H9 (cell line): ENCODE measurements at regions not wholly inside any gene's neighbourhood (a gene's known extent, or its start where the extent isn't known, plus 50 kb on each side); places are given as distances from the start of the nearest gene placed in this dataset.

Source experiments
- DNase-seq: peaks from one replicate; pipeline ENCODE4 v3.0.0-alpha.2; 2017
- H2AFZ ChIP-seq: one replicate; pipeline ENCODE4 v1.6.1; 2013; ENCODE audit warnings: mild to moderate bottlenecking, low read length, control low read depth, moderate library complexity
- H2AK5ac ChIP-seq: 2 replicates; pipeline ENCODE4 v1.6.1; 2013; ENCODE audit warnings: low read length, control low read depth, mixed read lengths; ENCODE audit not compliant: insufficient read length
- H2BK120ac ChIP-seq: one replicate; pipeline ENCODE4 v1.6.1; 2013; ENCODE audit warnings: low read depth, mild to moderate bottlenecking, low read length, control low read depth, inconsistent platforms; ENCODE audit not compliant: poor library complexity, severe bottlenecking
- H2BK12ac ChIP-seq: 2 replicates; pipeline ENCODE4 v1.6.1; 2013; ENCODE audit warnings: low read length, control low read depth, mixed read lengths, low read depth; ENCODE audit not compliant: insufficient read length
- H2BK15ac ChIP-seq: 2 replicates; pipeline ENCODE4 v1.6.1; 2013; ENCODE audit warnings: low read depth, low read length, control low read depth
- H2BK20ac ChIP-seq: one replicate; pipeline ENCODE4 v1.6.1; 2013; ENCODE audit warnings: low read depth, mild to moderate bottlenecking, low read length, control low read depth, inconsistent platforms; ENCODE audit not compliant: poor library complexity, severe bottlenecking
- H2BK5ac ChIP-seq: 2 replicates; pipeline ENCODE4 v1.6.1; 2013; ENCODE audit warnings: low read length, control low read depth, mixed read lengths; ENCODE audit not compliant: insufficient read length
- H3K14ac ChIP-seq: 2 replicates; pipeline ENCODE4 v1.6.1; 2013; ENCODE audit warnings: low read length, control low read depth; ENCODE audit not compliant: insufficient read depth
- H3K18ac ChIP-seq: 2 replicates; pipeline ENCODE4 v1.6.1; 2013; ENCODE audit warnings: low read depth, mild to moderate bottlenecking, mixed read lengths, low read length, control low read depth; ENCODE audit not compliant: insufficient read length
- H3K23ac ChIP-seq: 2 replicates; pipeline ENCODE4 v1.6.1; 2013; ENCODE audit warnings: low read length, control low read depth, mixed read lengths, low read depth; ENCODE audit not compliant: insufficient read length
- H3K23me2 ChIP-seq: 2 replicates; pipeline ENCODE4 v1.6.1; 2013; ENCODE audit warnings: low read depth, mild to moderate bottlenecking, mixed read lengths, low read length, control low read depth; ENCODE audit not compliant: insufficient read length, poor library complexity, severe bottlenecking
- H3K27ac ChIP-seq: 2 replicates; pipeline ENCODE4 v1.5.1; 2013; ENCODE audit warnings: low read length, control low read depth, mixed read lengths, low read depth; ENCODE audit not compliant: insufficient read length
- H3K27me3 ChIP-seq: 2 replicates; pipeline ENCODE4 v1.6.1; 2013; ENCODE audit warnings: low read length, control low read depth, inconsistent platforms; ENCODE audit not compliant: insufficient read depth
- H3K4ac ChIP-seq: 2 replicates; pipeline ENCODE4 v1.6.1; 2013; ENCODE audit warnings: low read depth, mild to moderate bottlenecking, control low read depth, inconsistent platforms, low read length, moderate library complexity
- H3K4me1 ChIP-seq: 2 replicates; pipeline ENCODE4 v1.6.1; 2013; ENCODE audit warnings: low read length, control low read depth, inconsistent platforms; ENCODE audit not compliant: insufficient read depth
- H3K4me2 ChIP-seq: 2 replicates; pipeline ENCODE4 v1.6.1; 2013; ENCODE audit warnings: low read length, control low read depth, mixed read lengths; ENCODE audit not compliant: insufficient read length, insufficient read depth
- H3K56ac ChIP-seq: 2 replicates; pipeline ENCODE4 v1.6.1; 2013; ENCODE audit warnings: low read depth, mild to moderate bottlenecking, mixed read lengths, low read length, control low read depth; ENCODE audit not compliant: insufficient read length
- H3K79me1 ChIP-seq: 2 replicates; pipeline ENCODE4 v1.6.1; 2013; ENCODE audit warnings: low read depth, mild to moderate bottlenecking, moderate library complexity, low read length, control low read depth, inconsistent platforms; ENCODE audit not compliant: insufficient read depth, poor library complexity, severe bottlenecking
- H3K79me2 ChIP-seq: 2 replicates; pipeline ENCODE4 v1.6.1; 2013; ENCODE audit warnings: low read length, control low read depth, inconsistent platforms; ENCODE audit not compliant: insufficient read depth
- H3K9ac ChIP-seq: 2 replicates; pipeline ENCODE4 v1.6.1; 2013; ENCODE audit warnings: low read length, control low read depth, mixed read lengths; ENCODE audit not compliant: insufficient read length; ENCODE audit errors: extremely low read depth
- H3K9me3 ChIP-seq: one replicate; pipeline ENCODE4 v1.6.1; 2013; ENCODE audit warnings: low read depth, low read length, inconsistent platforms; ENCODE audit not compliant: control insufficient read depth
- H3T11ph ChIP-seq: one replicate; pipeline ENCODE4 v1.6.1; 2013; ENCODE audit warnings: mild to moderate bottlenecking, low read length, control low read depth, inconsistent platforms
- H4K20me1 ChIP-seq: one replicate; pipeline ENCODE4 v1.6.1; 2013; ENCODE audit not compliant: control insufficient read depth, insufficient read length, insufficient read depth
- H4K5ac ChIP-seq: 2 replicates; pipeline ENCODE4 v1.6.1; 2013; ENCODE audit warnings: low read depth, mild to moderate bottlenecking, mixed read lengths, low read length, control low read depth; ENCODE audit not compliant: insufficient read length
- H4K8ac ChIP-seq: replicated peaks from 2 replicates; pipeline ENCODE4 v1.6.1; 2013; ENCODE audit warnings: low read length, control low read depth, mixed read lengths, low read depth; ENCODE audit not compliant: insufficient read length
- H4K91ac ChIP-seq: 2 replicates; pipeline ENCODE4 v1.6.1; 2013; ENCODE audit warnings: low read depth, mild to moderate bottlenecking, moderate library complexity, mixed read lengths, low read length, control low read depth; ENCODE audit not compliant: insufficient read length
- H3K27ac Mint-ChIP-seq, 3 experiments: 2 replicates in 2 of 3; 3 replicates in 1 of 3; pipeline ENCODE4 v1.8.0; 2020 to 2021; ENCODE audit warnings: mixed read lengths in 3 of 3, mild to moderate bottlenecking in 1 of 3, moderate library complexity in 1 of 3
- H3K27me3 Mint-ChIP-seq: 2 replicates; pipeline ENCODE4 v1.8.0; 2021; ENCODE audit warnings: low read depth, mild to moderate bottlenecking, moderate library complexity, mixed read lengths
- H3K36me3 Mint-ChIP-seq, 3 experiments: 2 replicates in 2 of 3; 3 replicates in 1 of 3; pipeline ENCODE4 v1.8.0; 2020 to 2021; ENCODE audit warnings: low read depth in 3 of 3, mixed read lengths in 3 of 3; ENCODE audit not compliant: insufficient read depth in 1 of 3
- H3K4me1 Mint-ChIP-seq, 2 experiments: 2 replicates each; pipeline ENCODE4 v1.8.0; 2020; ENCODE audit warnings: mixed read lengths in 2 of 2
- H3K4me3 Mint-ChIP-seq, 2 experiments: 2 replicates in 1 of 2; 3 replicates in 1 of 2; pipeline ENCODE4 v1.8.0; 2020 to 2021; ENCODE audit warnings: mild to moderate bottlenecking in 2 of 2, mixed read lengths in 2 of 2, moderate library complexity in 1 of 2
- H3K9me3 Mint-ChIP-seq, 2 experiments: 2 replicates in 1 of 2; 3 replicates in 1 of 2; pipeline ENCODE4 v1.8.0; 2020; ENCODE audit warnings: mild to moderate bottlenecking in 2 of 2, mixed read lengths in 2 of 2, moderate library complexity in 1 of 2
- CTCF ChIP-seq: fragments of 200-600 bp; sonication (generic); conservative IDR thresholded peaks from 3 replicates; pipeline ENCODE4 v1.8.0; 2021; ENCODE audit warnings: antibody characterized with exemption, mild to moderate bottlenecking
- WGBS: extraction: QIAGEN DNeasy Blood & Tissue Kit; methylation state at CpG from one replicate; pipeline ENCODE4 v1.1.7; 2013; ENCODE audit warnings: missing lambda C conversion rate, low lambda C conversion rate, mixed read lengths; ENCODE audit not compliant: insufficient read length; ENCODE audit errors: extremely low coverage; 5-methylcytosine and 5-hydroxymethylcytosine counted together

GRCh38 chr14:51321036-51321435 is 81.0 kb downstream of the TMX1 start:
- Histone ChIP-seq H2BK15ac (no peak overlapping the region), H3K14ac (no peak overlapping the region), H4K91ac (no peak overlapping the region), H2BK20ac (no peak overlapping the region), H3K4me2 (no peak overlapping the region), H2AFZ (no peak overlapping the region), H3K9me3 (no peaks in the 10 kb centered on the region), H3T11ph (no peak overlapping the region), H3K27ac (no peak overlapping the region), H4K20me1 (no peaks in the 10 kb centered on the region), H3K79me1 (no peaks in the 10 kb centered on the region), H4K5ac (no peak overlapping the region), H2AK5ac (no peak overlapping the region), H3K79me2 (no peaks in the 10 kb centered on the region), H4K8ac (no peak overlapping the region), H2BK12ac (no peak overlapping the region), H2BK5ac (no peak overlapping the region), H3K9ac (no peak overlapping the region), H3K56ac (no peak overlapping the region), H3K23ac (no peak overlapping the region), H2BK120ac (no peak overlapping the region), H3K4ac (no peak overlapping the region), H3K4me1 (no peaks in the 10 kb centered on the region), H3K18ac (no peak overlapping the region), H3K27me3 (no peaks in the 10 kb centered on the region), H3K23me2 (no peaks in the 10 kb centered on the region)
- H3K27ac Mint-ChIP-seq, result no peak overlapping the region
- no peaks in the 10 kb centered on the region for H3K36me3 Mint-ChIP-seq
- H3K4me1 Mint-ChIP-seq, result no peaks in the 10 kb centered on the region
- TF ChIP-seq CTCF, result no peak
- no CpG with 5 or more reads among the region's 3 CpGs for WGBS
- no peak overlapping the region for H3K4me3 Mint-ChIP-seq
- no peaks in the 10 kb centered on the region for H3K9me3 Mint-ChIP-seq
- DNase-seq, result no peak
- H3K27me3 Mint-ChIP-seq, result no peaks in the 10 kb centered on the region
